Hippocampal formation (tissue), 2 donors: ENCODE measurements at regions not wholly inside any gene's neighbourhood (a gene's known extent, or its start where the extent isn't known, plus 50 kb on each side); places are given as distances from the start of the nearest gene placed in this dataset.
"Not testable (repeated sequence)": the region's sequence is repeated elsewhere in the genome, so short reads cannot be mapped to it uniquely, and the experiment has no call there.

ENCODE experiments used
- DNase-seq, 2 donors: peaks; one replicate each; lab custom pipeline; 2025; lab: John Stamatoyannopoulos, UW

- peak in 1 of 2 donors; percentile 9 for DNase-seq
Measured at GRCh38 chr4:58368221-58368620, 1258.0 kb upstream of the IGFBP7 start.

DNA sequence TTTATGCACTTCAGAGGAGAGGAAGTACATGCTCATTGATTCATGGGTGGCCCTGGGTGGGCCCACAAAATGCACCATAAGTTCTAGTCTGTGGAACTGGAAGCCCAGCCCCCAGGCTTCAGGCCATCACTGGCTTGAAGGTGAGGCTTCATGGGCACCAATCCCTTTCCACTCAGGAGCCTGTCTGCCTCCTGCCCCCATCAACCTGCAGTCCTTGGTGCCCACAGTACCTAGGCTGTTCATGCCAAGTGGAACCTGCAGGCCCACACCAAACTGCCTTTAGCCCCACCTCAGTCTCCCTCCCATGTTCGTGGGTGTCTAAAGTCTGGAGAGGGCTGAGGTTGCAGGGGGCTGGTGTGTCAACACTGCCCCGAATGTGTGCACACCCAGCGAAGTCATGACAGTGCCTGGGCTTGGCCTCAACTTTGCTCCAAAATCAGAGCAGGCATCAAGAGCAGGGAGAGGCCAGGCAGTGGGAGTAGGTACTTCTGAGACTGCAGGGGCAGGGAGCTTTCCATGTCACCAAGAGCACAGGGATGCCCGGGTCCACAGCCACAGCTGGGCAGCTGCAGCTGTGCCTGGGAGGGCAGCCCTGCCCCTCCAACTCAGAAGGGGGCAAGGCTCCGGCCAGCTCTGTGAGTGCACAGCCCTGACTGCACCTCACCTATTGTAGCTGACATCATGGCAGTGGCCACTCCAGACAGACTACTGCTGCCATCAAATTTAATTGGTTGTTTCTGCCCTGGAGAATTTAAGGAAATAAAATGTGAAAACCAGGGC, 1250.4 kb upstream of the IGFBP7 start:
- no peak for DNase-seq

GRCh38 chr4:58359590-58359989, 1249.4 kb upstream of the IGFBP7 start:
- no peak for DNase-seq

DNA sequence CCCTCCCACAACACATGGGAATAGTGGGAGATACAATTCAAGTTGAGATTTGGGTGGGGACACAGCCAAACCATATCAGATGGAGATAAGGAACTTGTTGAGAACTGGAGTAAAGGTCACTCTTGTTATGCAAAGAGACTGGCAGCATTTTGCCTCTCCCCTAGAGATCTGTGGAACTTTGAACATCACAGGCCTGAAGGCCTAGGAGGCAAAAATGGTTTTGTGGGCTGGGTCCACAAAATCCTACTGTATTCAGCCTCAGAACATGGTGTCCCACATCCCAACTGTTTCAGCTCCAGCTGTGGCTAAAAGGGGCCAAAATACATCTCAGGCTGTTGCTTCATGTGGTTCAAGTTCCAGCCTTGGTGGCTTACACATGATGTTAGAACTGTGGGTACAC, 1247.8 kb upstream of the IGFBP7 start:
- no peak for DNase-seq

DNA sequence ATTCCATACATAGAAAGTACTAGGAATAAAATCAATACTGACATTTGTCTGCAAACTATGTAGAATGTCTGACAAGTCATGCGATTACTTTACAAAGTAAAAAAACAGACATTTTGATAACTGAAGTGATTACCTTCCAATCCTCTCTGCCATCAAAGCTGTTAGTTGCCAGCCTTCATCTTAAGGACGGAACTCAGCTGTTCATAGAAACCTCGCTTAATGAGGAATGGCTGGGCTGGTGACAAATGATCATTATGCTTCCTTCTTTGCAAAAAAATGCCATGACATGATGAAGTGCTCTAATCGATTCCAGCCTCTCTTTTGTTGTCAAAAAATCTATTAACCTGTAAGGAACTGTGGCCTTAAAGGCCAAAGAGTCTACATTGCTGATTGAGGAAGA, 1214.9 kb upstream of the IGFBP7 start:
- no peak for DNase-seq

DNA sequence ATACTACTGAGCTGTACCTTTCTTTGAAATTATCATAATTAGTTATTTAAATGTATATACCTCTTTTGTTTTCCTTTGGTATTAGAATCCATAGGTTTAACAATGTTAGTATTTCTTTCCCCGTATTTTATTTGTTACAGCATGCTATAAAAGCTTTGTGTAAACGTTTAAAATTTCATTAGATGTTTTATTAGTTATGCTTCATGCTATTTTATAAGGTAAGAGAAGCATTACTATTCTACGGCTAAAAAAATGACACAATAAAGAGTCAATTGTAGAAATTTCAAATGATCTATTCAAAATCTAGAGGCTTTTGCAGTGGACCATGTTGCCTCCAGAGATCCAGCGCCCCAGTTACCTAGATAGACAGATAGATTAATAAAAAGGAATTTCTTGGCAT, 1203.3 kb upstream of the IGFBP7 start:
- no peak for DNase-seq

DNA sequence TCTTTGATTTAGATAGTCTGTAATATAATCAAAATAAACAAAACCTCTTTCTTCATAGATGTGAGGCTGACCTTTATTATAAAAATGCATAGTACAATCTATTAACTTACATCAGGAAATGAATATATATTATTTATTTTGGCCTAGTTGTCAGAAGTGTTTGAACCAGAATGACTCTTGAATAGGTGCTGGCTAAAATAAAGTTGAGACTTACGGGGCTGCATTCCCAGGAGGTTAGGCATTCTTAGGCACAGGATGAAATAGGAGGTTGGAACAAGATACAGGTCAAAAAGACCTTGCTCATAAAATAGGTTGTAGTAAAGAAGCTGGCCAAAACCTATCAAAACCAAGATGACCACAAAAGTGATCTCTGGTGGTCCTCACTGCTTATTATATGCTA, 1193.3 kb upstream of the IGFBP7 start:
- DNase-seq, result no peak

GRCh38 chr4:58301376-58301999, 1191.3 kb upstream of the IGFBP7 start:
- DNase-seq, result no peak

DNA sequence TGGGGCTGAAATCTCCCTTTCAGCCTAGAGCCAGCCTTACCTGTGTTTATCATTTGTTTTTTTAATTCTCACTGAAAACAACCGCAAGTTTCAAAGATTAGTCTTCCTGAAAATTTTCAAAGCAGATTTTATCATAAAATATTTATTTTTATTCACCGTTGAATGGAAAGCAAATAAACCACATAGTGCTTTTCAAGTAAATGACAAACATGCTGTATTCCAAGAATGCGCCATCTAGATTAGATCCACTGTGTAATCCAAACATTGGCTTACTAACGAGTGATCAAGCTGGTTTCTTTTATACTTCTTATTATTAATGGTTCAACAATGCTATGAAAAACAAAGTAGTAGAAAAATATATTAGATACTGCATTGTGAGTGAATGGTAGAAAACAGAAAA, 1176.2 kb upstream of the IGFBP7 start:
- DNase-seq, result no peak

DNA sequence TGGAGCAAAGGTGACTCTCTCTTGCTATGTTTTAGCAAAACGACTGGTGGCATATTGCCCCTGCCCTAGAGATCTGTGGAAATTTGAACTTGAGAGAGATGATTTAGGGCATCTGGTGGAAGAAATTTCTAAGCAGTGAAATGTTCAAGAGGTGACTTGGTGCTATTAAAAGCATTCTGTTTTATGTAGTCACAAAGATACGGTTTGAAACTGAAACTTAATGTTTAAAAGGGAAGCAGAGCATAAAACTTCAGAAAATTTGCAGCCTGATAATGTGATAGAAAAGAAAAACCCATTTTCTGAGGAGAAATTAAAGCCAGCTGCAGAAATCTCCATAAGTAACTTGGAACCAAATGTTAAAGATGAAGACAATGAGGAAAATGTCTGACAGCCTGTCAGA, 1170.7 kb upstream of the IGFBP7 start:
- not testable (repeated sequence) for DNase-seq

GRCh38 chr4:58275856-58276255, 1165.7 kb upstream of the IGFBP7 start:
- no peak for DNase-seq

DNA sequence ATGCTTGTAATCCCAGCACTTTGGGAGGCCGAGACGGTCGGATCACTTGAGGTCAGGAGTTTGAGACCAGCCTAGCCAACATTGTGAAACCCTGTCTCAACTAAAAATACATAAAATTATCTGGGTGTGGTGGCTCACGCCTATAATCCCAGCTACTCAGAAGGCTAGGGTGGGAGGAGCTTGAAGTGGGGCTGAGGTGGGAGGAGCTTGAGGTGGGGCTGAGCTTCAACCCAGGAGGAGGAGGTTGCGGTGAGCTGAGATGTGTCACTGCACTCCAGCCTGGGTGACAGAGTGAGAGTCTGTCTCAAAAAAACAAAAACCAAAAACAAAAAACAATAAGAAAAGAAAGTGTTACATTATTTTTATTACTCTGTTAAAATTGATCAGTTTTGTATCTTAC, 1164.4 kb upstream of the IGFBP7 start:
- DNase-seq, result no peak

DNA sequence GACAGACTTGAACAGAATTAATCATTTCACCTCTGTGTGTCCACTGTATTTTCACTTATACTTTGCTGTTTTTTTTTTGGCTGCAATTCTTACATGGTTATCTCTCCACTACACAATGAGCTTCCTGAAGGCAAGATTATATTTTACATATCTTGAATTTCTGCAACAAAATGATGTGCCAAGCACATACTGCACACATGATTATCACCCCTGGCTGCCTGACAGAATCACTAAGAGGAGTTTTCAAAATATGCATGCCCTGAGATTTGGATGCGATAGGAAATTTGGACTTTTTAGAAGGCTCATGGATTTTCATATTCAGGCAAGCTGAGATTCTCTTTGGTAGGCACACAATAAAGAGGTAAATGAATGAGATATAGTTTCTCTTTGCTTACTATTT, 1162.1 kb upstream of the IGFBP7 start:
- no peak for DNase-seq

DNA sequence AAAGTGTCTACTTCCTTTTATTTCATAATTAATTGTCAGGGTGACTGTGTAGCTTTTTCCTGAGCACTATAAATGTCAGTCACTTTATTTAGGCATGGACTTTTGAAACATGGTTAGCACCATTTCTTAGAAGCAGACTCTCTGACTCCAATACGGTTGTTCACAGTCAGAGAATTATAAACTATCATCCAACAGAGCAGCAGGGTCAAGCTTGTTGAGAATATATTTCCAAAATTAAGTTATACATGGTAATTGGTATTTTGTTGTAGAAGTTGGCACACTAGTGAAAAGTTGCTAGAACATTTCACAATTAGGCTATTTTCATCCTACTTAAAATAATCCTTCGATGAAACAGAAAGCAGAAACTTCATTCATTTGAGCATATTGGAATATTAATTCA, 1155.5 kb upstream of the IGFBP7 start:
- no peak for DNase-seq

- DNase-seq, result no peak
Measured at GRCh38 chr4:58261526-58261925, 1151.3 kb upstream of the IGFBP7 start.

DNA sequence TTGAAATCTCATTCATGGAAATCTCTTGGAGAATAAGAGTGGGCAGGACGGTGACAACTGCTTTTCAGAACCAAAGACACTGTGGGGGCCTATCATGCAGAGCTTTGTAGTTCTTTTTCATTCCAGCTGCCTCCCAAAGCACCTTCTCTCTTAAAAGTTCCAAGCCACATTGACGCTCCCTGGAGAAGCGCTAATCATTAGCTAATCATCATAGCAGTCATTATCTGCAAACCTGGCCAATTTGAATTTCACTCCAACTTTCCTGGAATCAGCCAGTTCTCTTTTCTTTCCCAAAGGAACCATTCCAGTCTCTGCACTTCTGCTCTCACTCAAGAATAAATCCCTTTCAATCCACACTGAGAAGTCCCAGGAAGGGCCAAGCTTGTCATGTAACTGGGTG, 1144.1 kb upstream of the IGFBP7 start:
- DNase-seq, result no peak

DNA sequence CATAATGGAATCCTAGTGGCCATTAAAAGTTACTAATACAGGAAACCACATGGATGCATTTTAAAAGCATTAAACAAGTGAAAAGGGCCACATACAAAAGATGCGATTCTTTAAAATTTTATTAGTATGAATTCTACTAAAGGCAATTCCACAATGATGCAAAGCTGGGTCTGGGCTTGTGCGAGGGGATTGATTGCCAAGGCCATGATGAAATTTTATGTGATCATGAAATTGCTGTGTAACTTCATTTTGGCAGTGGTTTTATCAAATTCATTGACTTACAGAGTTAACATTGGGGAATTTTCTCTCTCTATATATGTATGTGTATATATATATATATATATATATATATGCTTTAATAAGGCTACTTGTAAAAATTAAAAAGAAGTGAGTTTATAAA, 1142.5 kb upstream of the IGFBP7 start:
- DNase-seq, result no peak

- no peak for DNase-seq
Measured at GRCh38 chr4:58247792-58248191, 1137.6 kb upstream of the IGFBP7 start.

DNA sequence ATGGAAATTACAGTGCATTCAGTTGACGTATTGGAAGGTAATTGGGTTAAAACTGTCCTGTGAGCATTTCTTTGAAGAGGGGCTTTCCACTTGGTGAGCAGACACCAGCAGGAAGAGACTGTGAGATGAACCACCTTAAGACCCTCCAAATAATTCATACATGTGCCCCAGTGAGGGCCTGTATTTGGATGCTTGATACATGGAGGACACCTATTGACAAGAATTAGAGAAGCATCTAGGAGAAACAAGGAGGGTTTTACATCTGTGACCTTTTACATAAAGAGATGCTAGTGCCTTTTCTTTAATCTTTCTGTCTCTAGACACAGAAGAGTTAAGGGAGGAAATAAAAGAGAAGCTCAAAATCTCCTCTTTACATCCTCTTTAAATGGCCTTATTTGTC, 1115.3 kb upstream of the IGFBP7 start:
- DNase-seq, result no peak

- no peak for DNase-seq
Measured at GRCh38 chr4:58219179-58219578, 1109.0 kb upstream of the IGFBP7 start.

DNA sequence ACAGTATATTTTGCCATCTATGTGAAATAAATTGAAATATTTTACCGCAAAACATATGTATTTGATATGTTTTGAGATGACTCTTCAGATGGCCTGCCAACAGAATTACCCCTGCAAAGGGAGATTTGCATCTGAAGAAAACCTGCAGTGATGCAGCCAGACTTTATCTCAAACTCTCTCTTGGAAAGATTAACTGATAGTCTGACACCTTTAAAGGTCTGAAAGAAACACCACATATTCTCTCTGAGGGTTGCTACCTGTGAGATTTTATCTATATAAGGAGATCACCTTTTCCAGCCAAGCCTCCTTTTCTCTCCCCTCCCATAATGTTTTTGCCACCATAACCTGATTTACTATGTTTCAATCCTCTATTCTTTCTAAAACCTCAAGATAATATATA, 1106.3 kb upstream of the IGFBP7 start:
- DNase-seq, result no peak

DNA sequence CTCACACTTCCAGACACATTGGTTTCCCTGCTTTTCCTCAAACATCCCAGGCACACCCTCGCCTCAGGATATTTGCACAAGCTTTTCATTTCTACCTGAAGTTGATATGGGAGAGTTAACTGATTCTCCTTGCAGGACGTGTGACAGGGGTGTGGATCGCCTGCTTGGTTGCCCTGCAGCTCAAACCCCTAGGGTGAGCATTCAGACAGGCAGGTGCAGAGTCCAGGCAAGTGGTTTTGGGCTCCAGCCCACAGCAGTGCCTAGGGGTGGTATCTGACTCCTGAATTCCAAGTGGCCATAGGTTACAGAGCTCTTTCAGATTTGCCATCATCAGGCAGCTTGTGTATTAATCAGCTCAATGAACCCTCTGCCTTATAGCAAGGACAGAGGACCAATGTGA, 1104.2 kb upstream of the IGFBP7 start:
- no peak for DNase-seq

- DNase-seq, result no peak
Measured at GRCh38 chr4:58209551-58209950, 1099.4 kb upstream of the IGFBP7 start.

DNA sequence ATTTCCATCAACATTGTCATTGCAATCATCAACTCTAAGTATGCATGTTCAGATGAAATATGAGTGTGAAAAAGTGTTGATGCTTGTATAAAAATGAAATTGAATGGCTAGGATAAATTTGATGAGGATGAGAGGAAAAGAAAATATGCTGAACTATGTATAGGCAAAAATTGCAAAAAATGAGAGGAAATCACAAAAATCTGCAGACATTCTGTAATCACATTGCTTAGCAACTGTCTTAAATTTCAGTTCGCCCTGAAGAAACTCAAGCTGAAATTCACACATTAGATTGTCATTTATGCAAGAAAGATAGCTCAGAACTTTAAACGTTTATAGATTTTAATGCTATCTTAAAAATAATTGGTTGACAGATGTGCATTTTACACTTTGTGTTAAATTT, 1098.8 kb upstream of the IGFBP7 start:
- no peak for DNase-seq
